Tongue (tissue), 1 donor: ENCODE measurements at regions not wholly inside any gene's neighbourhood (a gene's known extent, or its start where the extent isn't known, plus 50 kb on each side); places are given as distances from the start of the nearest gene placed in this dataset.
A peak's percentile ranks its signal among the peaks of the same experiment; 100 is the strongest.
"Not testable (repeated sequence)": the region's sequence is repeated elsewhere in the genome, so short reads cannot be mapped to it uniquely, and the experiment has no call there.

ENCODE experiments used
- DNase-seq: peaks from one replicate; pipeline ENCODE4 v3.0.0-alpha.2; 2015

GRCh38 chr11:106503901-106504300, 426.4 kb downstream of the AASDHPPT start:
- DNase-seq = no peak

GRCh38 chr11:106507645-106508306, 430.3 kb downstream of the AASDHPPT start:
- no peak for DNase-seq

- no peak for DNase-seq
Measured at GRCh38 chr11:106514706-106515105, 437.2 kb downstream of the AASDHPPT start.

- no peak for DNase-seq
Measured at GRCh38 chr11:106517426-106517825, 440.0 kb downstream of the AASDHPPT start.

- DNase-seq = no peak
Measured at GRCh38 chr11:106520146-106520912, 442.9 kb downstream of the AASDHPPT start.

- DNase-seq = no peak
Measured at GRCh38 chr11:106520920-106521319, 443.5 kb downstream of the AASDHPPT start.

GRCh38 chr11:106523171-106523570, 445.7 kb downstream of the AASDHPPT start:
- no peak for DNase-seq

- no peak for DNase-seq
Measured at GRCh38 chr11:106523921-106524320, 446.5 kb downstream of the AASDHPPT start.

- peak; percentile 24 for DNase-seq
Measured at GRCh38 chr11:106524436-106524835, 447.0 kb downstream of the AASDHPPT start.

GRCh38 chr11:106531648-106532047, 454.2 kb downstream of the AASDHPPT start:
- DNase-seq = not testable (repeated sequence)

GRCh38 chr11:106533046-106533445, 455.6 kb downstream of the AASDHPPT start:
- no peak for DNase-seq

- no peak for DNase-seq
Measured at GRCh38 chr11:106540001-106540400, 462.5 kb downstream of the AASDHPPT start.

- DNase-seq = no peak
Measured at GRCh38 chr11:106548406-106548805, 469.9 kb downstream of the GUCY1A2 start.

- no peak for DNase-seq
Measured at GRCh38 chr11:106551744-106552673, 466.3 kb downstream of the GUCY1A2 start.

GRCh38 chr11:106552694-106553203, 465.5 kb downstream of the GUCY1A2 start:
- DNase-seq = no peak

- no peak for DNase-seq
Measured at GRCh38 chr11:106553304-106553703, 465.0 kb downstream of the GUCY1A2 start.

- not testable (repeated sequence) for DNase-seq
Measured at GRCh38 chr11:106555566-106556250, 462.6 kb downstream of the GUCY1A2 start.

GRCh38 chr11:106565326-106565725, 452.9 kb downstream of the GUCY1A2 start:
- no peak for DNase-seq

GRCh38 chr11:106568632-106569031, 449.6 kb downstream of the GUCY1A2 start:
- no peak for DNase-seq

GRCh38 chr11:106577384-106577783, 440.9 kb downstream of the GUCY1A2 start:
- not testable (repeated sequence) for DNase-seq

GRCh38 chr11:106581399-106581798, 436.9 kb downstream of the GUCY1A2 start:
- peak; percentile 74 for DNase-seq

- DNase-seq = no peak
Measured at GRCh38 chr11:106585061-106585460, 433.2 kb downstream of the GUCY1A2 start.
